GM19467 (cell line): ENCODE measurements at regions not wholly inside any gene's neighbourhood (a gene's known extent, or its start where the extent isn't known, plus 50 kb on each side); places are given as distances from the start of the nearest gene placed in this dataset.
"Not testable (repeated sequence)": the region's sequence is repeated elsewhere in the genome, so short reads cannot be mapped to it uniquely, and the experiment has no call there.

Source experiments
- ATAC-seq: cut with Tn5 transposase; IDR thresholded peaks from one replicate; pipeline ENCODE4 v1.9.1; 2021; ENCODE audit warnings: mild to moderate bottlenecking, moderate library complexity; ENCODE audit not compliant: unreplicated experiment

DNA sequence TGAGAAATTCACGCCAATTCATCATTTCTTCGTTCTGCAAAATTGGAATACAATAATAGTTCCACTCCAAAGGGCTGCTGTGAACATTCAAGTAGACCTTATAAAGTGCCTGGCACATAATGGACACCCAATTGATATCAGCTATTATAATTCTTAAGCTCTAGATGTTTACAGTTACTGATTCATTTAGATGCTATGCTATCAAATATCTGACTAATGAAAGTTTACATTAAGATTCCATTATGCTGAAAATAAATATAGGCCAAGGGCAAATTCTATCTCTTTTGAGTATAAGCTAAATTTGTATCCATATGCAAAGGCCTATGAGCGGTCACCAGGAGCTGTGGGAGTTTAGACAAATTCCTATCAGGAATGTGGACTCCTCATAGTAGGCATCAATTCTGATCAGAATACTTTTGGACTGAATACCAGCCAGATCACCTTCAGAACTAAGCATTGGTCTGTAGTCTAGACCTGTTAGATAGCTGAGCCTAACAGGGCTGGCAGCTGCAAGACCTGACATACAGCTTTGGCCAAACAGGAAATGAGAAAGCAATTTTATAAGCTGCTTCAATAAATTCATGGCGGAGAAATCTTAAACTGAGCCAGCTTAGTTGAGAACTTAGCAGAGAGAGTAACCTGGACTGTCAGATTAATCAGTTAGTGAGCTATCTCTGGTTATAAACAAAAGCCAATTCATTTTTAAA lies 384.3 kb upstream of the ACTRT1 start:
- no peak for ATAC-seq

DNA sequence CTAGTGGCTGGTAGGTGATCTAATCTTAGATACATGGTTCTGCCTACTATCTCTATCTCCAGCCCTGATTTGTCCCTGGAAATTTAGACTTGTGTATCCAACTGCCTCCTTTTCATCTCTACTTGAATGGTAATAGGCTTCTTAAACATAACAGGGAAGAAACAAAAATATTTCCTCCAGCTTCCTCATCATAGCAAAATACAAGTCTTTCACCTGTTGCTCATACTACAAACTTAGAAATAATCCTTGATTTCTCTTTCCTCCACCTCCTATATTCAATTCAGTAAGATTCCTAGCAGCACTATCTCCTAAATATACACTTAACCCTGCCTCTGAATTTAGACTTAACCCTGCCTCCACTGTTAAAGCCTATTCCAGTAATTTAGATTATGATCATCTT lies 373.3 kb upstream of the ACTRT1 start:
- ATAC-seq: no peak

DNA sequence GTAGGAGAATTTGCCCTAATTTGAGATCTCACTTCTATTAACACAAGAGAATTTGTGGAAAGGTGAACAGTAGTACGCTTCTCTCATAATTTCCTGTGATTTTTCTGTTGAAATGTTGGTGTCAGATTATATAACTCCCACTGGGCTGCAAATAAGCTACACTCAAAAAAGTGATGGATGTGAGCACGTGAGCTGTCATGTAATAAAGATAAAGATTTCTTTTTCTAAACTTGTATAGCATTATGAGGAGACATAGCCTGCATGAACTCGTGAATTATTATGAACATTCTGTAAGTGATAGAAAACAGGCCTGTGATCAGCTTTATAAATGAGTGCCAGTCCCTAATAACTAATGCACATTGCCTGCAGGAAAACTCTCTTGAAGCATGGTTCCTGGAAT lies 356.6 kb upstream of the ACTRT1 start:
- ATAC-seq: no peak

DNA sequence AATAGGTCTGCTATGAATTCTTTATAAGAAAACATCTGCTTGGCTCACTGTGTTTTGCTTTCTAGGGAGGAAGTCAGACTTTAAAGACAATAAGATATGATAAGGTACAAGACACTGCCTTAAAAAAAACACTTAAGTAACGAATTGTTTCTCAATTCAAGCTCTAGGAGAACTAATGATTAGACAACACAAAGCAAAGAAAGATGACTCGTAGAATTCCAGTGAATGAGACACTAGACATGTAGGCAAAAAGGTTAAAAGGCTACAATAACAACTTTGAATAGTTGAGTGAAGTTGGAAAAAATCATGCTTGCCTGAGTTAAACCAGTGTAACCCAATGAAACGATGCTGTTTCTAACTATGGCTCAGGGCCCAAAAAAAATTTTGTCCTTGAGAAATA lies 344.4 kb upstream of the ACTRT1 start:
- no peak for ATAC-seq

DNA sequence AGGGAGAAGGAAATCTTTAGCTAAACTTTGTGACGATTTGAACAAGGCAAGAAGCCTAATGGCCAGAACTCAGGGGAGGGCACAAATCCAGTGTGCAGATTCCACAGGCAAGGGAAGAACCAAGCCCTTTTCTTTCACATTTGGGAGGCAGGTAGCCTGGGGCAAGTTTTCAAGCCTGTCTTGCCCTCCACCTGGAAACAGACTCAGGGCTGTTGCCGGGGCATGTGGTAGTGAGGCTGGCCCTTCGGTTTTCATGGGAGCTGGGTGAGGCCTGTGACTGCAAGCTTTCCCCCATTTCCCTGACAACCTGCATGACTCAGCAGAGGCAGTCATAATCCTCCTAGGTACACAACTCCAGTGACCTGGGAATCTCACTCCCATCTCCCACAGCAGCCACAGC lies 331.6 kb upstream of the ACTRT1 start:
- ATAC-seq: not testable (repeated sequence)

DNA sequence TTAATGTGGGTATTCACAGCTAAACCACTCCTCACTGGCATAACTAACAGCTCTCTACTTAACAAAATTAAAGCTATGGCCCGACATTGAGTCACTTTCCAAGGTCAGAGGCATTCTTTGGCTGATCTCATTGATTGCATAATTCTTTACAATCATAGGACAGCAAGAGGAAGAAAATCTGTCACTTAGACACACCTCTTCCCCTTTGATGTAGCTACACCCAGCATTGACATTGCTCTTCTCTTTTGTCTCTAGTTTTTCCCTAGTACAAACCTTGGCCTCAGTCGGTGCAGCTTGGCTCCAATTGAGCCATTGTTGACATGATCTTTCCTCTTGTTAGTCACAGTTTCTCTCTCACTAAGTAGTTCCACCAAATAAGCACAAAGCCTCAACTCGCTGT lies 313.3 kb upstream of the ACTRT1 start:
- no peak for ATAC-seq

DNA sequence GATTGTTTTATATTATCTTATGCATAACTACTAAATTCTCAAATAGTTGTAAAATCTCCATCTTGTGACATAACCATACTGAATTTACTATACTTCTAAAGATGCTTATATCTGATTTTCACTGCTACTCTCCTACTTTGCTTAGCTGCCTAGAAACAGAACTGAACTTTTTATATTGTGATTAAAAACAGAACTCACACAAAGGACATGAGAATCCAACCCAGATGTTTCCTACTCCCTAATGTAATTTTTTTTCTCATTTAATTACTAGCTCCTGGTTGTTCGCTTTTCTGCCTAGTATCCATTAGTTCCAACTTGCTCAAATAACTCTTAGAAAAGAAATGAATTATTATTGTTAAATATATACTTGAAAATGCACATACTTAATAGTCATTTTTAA lies 283.5 kb upstream of the ACTRT1 start:
- ATAC-seq: no peak

DNA sequence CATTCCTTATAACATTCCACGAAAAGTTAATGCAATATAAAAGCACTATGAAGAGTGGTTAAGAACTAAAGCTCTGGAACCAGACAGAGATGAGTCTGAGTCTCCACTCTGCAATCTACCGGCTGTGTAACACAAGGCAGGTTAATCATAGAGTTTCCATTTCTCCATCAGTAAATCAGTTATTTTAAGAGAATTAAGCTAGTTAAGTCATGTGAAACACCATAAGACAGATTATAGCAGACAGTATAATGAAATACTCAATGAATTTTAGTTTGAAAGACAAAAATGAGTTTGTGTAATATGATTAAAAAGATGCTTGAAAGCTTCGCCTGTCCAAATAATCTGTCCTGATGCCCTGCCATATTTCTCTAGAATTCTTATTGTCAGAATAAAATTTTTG lies 282.6 kb upstream of the ACTRT1 start:
- no peak for ATAC-seq

DNA sequence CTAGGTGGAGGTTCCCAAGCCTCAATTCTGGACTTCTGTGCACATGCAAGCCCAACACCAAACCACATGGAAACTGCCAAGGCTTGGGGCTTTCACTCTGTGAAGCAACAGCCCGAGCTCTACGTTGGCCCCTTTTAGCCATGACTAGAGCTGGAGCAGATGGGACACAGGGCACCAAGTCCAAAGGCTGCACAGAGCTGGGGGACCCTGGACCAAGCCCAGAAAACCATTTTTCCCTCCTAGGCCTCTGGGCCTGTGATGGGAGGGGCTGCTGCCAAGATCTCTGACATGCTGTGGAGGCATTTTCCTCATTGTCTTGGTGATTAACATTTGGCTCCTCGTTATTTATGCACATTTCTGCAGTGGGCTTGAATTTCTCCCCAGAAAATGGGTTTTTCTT lies 258.7 kb upstream of the ACTRT1 start:
- ATAC-seq: no peak

DNA sequence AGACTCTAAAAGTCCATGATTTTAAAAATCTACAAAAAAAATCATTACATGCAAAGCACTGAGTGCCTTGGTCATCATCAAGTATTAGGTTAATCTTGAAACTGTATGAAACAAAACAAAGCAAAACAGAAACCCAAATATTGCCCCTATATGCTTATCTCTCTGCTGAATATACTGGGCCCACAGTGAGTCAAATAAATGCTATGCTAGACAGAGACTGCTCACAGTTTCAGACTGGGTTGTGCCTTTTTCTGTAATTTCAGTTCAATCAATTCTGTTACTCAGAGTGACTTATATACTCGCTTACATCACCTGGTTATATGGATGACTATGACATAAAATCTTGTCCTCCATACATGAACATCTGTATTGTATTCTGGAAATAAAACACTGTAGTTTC lies 257.1 kb upstream of the ACTRT1 start:
- no peak for ATAC-seq

DNA sequence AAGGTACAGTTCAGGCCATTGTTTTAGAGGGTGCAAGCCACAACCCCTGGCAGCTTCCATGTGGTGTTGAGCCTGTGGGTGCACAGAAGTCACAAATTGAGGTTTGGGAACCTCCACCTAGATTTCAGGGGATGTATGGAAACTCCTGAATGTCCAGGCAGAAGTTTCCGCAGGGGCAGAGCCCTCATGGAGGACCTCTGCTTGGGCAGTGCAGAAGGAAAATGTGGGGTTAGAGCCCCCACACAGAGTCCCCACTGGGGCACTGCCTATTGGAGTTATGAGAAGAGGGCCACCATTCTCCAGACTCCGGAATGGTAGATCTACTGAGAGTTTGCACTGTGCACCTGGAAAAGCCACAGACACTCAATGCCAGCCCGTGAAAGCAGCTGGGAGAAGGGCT lies 242.0 kb upstream of the ACTRT1 start:
- no peak for ATAC-seq

DNA sequence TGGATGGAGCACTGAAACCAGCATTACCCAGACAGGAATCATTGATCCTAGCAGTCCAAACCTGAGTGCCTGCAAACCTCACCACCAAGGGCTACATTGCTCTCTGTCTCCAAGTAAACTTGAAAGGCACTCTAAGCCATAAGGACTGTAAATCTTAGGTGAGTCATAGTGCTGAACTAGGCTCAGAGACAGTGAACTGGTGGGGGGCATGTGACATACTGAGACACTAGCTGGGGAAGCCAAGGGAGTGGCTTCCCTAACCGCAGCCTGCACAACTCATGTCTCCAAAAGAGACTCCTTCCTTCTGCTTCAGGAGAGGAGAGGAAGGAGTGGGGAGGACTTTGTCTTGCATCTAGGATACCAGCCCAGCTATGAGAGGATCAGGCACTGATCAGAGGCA lies 235.5 kb upstream of the ACTRT1 start:
- no peak for ATAC-seq

DNA sequence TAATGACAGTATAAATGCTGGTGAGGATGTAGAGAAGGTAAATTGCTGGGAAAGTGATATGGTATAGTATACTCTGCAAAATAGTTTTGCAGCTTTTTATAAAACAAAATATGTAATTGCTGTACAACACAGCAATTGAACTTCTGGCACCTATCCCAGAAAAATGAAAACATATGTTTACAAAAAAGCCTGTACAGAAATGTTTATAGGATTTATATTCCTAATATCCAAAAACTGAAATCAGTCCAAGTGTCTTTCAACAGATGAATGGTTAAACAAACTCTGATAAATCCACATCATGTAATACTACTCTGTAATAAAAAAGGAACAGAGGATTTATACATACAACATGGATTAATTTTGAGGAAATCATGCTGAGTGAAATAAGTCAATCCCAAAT lies 198.4 kb upstream of the ACTRT1 start:
- ATAC-seq: no peak

DNA sequence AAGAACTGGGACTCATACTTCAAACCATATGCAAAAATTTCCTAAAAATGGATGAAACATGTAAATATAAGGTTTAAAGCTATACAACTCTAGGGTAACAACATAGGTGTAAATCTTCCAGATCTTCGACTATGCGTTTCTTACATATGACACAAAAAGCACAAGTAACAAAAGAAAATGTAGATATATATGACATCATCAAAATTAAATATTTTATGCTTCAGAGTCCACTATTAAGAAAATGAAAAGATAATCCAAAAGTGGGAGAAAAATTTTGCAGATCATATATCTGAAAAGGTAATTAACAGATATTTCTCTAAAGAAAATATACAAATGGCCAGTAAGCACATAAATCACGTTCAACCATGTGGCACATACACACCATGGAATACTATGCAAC lies 164.2 kb upstream of the ACTRT1 start:
- no peak for ATAC-seq

DNA sequence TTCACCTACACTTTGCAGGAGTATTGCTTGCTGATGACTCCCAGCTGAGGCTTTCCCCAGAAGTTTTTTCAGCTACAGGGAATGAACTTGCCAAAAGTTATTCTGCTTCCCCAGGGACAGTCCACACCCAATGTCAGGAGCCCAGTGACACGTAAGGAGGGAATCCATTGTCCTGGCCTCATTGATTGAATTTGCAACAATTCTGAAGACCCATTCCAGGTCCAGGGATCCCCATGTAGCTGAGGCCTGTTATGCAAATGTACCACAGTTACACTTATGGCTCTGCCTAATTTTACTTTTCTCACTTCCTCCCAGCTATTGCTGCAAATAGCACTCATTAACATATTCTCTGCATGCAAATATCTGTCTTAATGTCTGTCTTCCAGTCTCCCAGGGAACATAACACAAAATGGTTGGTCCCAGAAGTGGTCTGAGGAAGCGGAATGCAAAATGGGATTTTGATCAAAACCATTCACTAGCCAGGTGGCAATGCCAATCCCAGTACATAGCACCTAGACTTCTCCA lies 113.7 kb upstream of the ACTRT1 start:
- no peak for ATAC-seq

DNA sequence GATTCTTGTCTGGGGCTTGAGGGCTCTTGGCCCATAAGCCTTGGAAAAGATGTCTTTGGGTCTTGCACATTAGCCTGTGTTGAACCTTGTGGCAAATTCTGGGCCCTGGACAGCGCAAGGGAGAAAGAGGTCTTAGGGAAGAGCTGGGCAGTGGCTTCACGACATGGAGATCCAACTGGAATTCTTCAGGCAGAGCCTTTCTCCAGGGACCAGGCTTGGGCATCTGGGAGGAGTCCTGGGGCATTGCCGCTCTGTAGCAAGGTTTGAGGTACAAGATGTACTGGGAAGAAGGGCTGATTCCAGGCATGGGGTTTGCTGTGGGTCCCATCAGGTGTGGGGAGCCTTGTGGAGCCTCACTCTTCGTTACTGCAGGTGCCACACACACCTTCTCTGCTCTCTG lies 104.0 kb upstream of the ACTRT1 start:
- no peak for ATAC-seq

DNA sequence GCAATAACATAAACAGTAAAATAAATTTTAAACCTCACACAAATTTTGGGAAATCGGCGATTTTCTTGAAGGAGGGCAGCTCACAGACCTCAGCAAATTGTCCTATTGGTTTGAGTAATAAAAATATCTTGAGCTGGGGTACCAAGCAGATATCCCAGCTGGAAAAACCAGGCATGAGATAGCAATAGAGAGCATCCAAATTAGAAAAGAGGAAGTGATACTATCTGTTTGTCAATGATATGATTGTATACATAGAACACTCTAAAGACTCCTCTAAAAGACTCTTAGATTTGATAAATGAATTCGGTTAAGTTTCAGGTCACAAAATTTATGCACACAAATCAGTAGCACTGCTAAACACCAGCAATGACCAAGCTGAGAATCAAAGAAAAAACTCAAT lies 90.5 kb upstream of the ACTRT1 start:
- no peak for ATAC-seq

DNA sequence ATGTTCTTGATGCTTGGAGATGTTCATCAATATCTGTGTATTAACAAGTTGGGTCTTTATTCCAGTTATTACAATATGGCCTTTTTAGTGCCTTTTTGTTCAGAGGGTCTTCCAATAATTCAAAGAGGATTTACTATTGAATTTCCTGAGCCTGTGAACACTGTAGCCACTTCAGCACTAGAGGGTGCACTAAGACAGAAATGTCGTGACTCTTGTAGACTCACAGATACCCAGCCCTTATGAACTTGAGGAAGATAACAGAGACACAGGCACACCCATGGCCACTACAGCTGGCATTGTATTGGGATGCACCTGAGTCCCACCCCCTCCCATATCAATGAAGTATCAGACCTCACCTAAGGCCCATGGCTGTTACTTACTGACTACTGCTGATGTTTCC lies 54.4 kb upstream of the ACTRT1 start:
- ATAC-seq: no peak

DNA sequence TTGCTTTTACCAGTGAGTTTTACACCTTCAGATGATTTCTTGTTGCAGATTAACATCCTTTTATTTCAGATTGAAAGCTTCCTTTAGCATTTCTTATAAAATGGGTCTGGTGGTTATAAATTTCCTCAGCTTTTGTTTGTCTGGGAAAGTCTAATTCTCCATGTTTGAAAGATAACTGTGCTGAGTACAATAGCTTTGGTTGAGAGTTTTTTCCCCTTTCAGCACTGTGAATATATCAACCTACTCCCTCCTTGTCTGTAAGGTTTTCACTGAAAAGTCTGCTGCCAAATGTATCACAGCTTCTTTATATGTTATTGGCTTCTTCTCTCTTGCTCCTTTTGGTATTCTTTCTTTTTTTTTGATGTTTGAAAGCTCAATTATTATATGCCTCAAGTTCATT lies 53.5 kb upstream of the ACTRT1 start:
- no peak for ATAC-seq
